Endothelial cell of umbilical vein (primary cell): ENCODE measurements at regions not wholly inside any gene's neighbourhood (a gene's known extent, or its start where the extent isn't known, plus 50 kb on each side); places are given as distances from the start of the nearest gene placed in this dataset.

ENCODE experiments used
- CTCF ChIP-seq, 2 donors: IDR thresholded peaks; 1 replicate in 1 of 2; 2 replicates in 1 of 2; pipeline ENCODE4 v1.5.1; 2011; ENCODE audit warnings: low read length in 2 of 2, mild to moderate bottlenecking in 2 of 2, moderate library complexity in 2 of 2, control low read depth in 1 of 2, inconsistent platforms in 1 of 2, low read depth in 1 of 2; ENCODE audit not compliant: insufficient read depth in 1 of 2; ENCODE audit errors: extremely low read depth in 1 of 2
- POLR2AphosphoS5 ChIP-seq: IDR thresholded peaks from 2 replicates; pipeline ENCODE4 v1.6.1; 2012; ENCODE audit warnings: low read depth, mild to moderate bottlenecking, control low read depth, low read length, moderate library complexity; ENCODE audit not compliant: insufficient read depth

- TF ChIP-seq POLR2AphosphoS5: no peak
- TF ChIP-seq CTCF (IDR thresholded peaks at IDR 0.05; ENCODE audit: extremely low read depth in 1 of 2, insufficient read depth in 1 of 2, low read depth in 1 of 2, low read length in 2 of 2): no peak
Measured at GRCh38 chr20:47847884-47848485, 62.7 kb upstream of the SULF2 start.
